GM18519 (cell line): ENCODE measurements at regions not wholly inside any gene's neighbourhood (a gene's known extent, or its start where the extent isn't known, plus 50 kb on each side); places are given as distances from the start of the nearest gene placed in this dataset.

Experiments
- ATAC-seq: cut with Tn5 transposase; IDR thresholded peaks from one replicate; pipeline ENCODE4 v1.9.1; 2021; ENCODE audit warnings: mild to moderate bottlenecking, moderate library complexity; ENCODE audit not compliant: unreplicated experiment, low FRiP score

DNA sequence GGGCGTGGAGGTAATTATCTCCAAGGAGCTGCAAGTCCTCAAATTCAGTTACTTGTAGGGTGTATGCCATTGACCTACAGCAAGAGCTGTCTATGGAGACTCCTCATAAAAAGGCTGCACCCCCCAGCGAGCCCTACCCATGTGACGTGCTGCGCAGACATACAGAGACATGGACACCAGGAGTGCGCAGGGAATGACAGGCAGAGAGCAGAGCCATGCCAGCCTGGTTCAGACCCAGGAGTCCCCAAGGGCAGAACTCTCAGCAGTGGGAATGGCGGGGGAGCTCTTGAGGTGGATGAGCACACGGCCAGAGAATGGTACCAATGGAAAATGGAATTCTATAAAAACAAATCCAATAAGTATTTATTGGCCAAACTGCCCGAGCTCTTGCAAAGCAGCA, 310.1 kb downstream of the MYCN start:
- no peak for ATAC-seq

DNA sequence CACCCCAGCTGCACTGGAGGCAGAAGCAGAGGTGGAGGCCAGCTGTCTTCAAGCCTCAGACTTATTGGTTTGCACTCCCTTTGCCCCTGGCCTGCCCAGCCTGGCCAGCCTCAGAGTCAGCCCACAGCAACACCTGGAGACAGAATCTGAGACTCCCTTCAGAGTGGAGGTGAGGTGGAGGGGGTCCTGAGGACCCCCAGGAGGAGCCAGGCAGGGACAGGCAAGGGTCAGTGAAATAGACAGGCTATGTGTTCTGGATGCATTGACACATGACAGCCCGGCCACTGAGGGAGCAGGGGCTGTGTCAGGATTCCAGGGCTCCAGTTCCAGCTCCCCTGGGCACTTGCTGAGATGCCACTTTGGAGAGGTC, 309.7 kb downstream of the MYCN start:
- no peak for ATAC-seq

DNA sequence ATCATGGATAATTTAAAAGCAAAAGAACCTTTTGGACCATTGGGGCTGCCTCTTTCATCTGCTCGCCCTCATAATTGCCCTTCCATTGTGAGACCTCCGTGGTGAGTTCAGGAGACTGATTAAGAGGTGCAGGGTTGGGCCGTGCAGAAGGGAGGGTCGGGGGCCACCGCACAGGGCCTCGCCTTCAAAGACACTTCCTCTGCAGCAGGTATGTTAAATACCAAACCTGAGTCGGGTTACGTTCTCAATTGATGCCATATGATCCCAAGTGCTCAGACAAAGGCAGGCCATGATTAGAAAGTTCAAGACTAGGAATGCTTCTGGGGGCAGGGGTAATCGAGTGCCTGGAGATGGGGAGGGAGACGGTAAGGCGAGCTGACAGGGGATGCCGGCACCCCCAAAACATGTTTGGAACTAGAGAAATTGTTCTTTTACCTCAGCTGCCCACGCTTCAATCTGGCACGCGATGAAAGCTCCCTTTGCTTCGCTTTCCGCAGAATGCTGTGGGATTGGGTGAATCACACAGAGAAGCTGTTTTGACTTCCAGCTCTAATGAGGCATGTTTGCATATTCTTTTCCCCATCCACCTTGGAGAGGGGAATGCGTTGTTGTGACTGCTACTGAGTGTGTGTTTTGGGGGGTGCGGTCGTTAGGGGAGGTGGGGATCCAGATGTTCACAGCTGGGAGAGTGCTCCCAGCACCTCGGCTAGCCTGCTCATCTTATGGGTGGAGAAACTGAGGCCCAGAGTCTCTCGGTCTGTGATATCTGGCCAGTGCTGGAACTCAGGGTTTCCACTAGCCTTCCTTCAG, 309.1 kb downstream of the MYCN start:
- ATAC-seq = no peak

DNA sequence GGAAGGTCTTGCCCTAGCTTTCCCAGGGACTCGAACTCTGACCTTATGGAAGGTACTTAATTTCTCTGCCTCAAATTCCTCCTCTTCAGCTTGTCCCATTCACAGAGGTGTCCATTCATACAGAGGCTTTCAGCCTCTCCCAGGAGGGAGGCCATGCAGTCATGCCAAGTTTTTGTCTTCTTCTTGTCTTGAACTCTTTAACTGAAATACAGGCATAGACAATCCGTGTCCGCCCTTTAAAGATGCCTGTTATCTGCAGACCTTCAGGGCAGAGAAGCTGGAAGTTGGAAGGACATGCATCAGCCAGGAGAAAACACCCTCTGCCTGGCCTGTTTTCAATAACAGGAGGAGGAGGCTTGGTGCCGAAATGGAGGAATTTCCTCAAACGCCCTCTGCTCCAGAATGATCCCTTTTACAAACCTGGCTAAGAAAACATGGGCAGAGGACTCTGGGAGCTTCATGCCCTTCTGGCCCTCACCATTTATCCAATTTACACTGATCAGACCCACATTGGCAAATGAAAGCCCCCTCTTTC, 308.3 kb downstream of the MYCN start:
- no peak for ATAC-seq

- no peak for ATAC-seq
Measured at GRCh38 chr2:16247326-16248122, 307.2 kb downstream of the MYCN start.

- no peak for ATAC-seq
Measured at GRCh38 chr2:16246911-16247310, 306.6 kb downstream of the MYCN start.

- no peak for ATAC-seq
Measured at GRCh38 chr2:16246281-16246850, 306.0 kb downstream of the MYCN start.

DNA sequence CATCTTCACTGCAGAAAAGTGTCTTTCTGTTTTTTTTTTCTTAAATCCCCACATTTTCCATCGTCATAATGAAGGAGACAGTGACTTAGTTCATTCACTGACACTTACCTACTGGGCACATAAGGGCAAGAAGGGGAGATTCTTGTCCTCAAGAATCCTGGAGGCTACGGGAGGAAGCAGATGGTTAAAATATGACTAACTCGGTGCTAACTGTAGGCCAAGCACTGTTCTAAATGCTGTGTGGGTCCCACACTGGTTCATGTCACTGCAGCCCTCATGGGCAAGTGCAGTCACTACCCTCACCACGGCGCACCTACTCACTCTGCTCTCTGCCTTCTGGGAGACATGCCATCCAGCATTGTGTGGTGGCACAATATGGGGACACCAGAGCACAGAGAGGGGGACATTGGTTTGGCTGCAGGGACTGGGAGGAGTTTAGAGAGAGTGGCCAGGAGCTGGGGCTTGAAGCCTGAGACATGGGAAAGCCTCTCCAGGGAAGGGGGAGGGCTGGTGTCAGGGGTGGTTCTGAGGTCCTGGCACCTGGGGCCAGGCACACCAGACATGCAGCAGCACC, 305.2 kb downstream of the MYCN start:
- no peak for ATAC-seq

GRCh38 chr2:16244966-16245320, 304.6 kb downstream of the MYCN start:
- no peak for ATAC-seq

- no peak for ATAC-seq
Measured at GRCh38 chr2:16244153-16244965, 304.0 kb downstream of the MYCN start.

GRCh38 chr2:16243411-16243996, 303.2 kb downstream of the MYCN start:
- no peak for ATAC-seq

DNA sequence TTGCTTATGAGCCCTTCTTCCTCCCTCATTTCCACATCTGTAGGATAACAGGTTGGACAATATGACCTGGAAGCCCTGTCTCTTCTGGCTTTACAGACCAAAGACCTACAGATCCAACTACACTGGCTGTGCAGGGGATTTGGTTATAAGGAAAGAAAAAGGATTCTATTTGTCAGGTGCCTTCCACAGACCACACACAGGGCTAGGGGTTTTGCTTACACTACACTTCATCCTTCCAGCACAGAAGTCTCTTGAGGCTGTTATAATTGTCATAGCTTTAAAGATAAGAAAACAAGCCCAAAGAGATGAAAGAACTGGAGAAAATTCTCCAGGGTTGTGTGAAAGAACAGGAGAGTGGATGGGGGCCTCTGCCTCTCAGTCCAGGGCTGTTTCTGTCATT, 302.6 kb downstream of the MYCN start:
- no peak for ATAC-seq

DNA sequence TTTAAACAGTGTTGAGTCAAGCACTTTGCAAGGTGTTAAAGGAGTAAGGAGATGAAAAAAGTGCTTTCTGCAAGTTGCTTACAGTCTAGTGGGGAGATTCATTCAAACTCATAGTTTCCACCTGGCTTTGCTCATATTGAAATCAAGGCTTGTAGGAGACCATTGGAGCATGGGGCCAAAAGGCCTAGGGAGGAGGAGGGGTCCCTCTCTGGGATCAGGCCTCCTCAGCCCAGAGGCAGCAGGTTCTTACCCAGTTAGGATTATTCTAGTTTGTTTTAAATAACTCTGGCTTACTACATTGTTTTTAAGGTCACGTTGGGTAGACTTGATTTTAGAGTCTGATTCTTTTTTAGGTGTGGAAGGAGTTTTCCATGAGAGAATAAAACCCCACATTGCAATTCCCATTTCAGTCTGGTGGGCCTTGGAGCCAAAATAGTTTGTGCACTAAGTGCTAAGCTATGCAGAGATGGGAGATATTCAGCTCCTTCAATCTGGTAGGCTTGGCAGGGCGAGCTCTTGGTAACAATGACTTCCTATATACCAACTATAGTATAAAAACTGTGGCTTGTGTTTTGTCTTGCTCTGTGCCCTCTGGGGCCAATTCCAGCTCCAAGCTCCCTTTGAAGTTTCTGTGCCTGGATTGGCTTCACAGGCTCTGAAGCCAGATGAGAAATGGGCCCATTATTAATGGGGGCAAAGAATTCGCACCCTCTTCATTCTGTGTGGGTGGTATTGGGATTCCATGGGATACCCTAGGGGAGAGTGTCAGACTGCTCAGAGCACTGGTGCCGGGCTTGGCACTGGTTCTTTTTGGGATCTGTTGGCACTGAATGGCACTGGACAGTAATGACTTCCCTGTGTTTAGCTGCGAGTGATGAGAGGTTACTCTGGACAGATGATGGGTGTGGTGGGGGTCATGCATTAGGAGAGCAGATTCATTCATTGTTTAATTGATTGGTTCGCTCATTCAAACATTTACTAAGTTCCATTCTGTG, 301.1 kb downstream of the MYCN start:
- no peak for ATAC-seq

DNA sequence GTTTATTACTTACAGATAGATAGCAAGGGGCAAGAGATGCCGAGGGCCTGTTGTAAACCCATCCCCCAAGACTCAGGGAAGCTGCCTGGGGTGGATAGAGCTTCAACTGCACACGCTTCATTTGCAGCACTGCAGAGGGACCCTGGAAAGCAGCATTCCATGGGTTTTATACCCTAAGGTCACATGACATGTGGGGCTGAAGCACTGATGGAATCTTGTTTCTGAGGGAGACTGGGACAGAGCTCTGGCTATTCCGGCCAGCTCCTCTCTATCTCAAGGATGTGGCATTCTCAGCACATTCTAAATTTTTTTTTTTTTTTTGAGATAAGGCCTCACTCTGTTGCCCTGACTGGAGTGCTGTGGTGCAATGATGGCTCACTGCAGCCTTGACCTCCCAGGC, 300.1 kb downstream of the MYCN start:
- ATAC-seq = no peak

GRCh38 chr2:16239296-16239850, 299.0 kb downstream of the MYCN start:
- ATAC-seq = no peak

DNA sequence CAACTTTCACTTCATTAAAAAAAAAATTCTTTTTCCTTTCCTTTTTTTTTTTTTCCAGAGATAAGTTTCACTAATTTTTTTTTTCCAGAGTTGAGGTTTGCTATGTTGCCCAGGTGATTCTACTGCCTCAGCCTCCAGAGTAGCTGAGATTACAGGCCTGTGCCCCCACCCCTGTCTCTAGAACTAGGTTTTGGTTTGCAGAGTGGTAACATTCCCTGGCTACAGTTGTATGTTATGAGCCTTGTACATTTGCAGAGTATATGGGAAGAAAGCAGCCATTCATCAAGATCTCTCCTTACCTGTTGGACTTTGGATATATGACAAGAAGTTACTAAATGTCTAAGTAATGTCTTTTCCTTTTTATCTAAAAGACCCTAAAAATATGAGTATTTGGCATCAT, 298.4 kb downstream of the MYCN start:
- ATAC-seq = no peak

GRCh38 chr2:16238001-16238761, 297.8 kb downstream of the MYCN start:
- no peak for ATAC-seq

- no peak for ATAC-seq
Measured at GRCh38 chr2:16235747-16236146, 295.4 kb downstream of the MYCN start.
